ENCODE measurements at regions not wholly inside any gene's neighbourhood (a gene's known extent, or its start where the extent isn't known, plus 50 kb on each side); places are given as distances from the start of the nearest gene placed in this dataset.

GRCh38 chr22:49180683-49181024, 647.0 kb downstream of the BRD1 start:
- WGBS, 5 donors = 32 to 51% (median 40%) methylated on average over 7 of the region's 7 CpGs
- intact Hi-C loops (cut with DNase I; ENCODE audit: low total_unique reads) = no loop called here
- peaks cover 0 to 50% (median 0%) of the 10 kb centered on the region in 3 donors for H3K27me3 ChIP-seq

GRCh38 chr22:49179886-49180682, 647.6 kb downstream of the BRD1 start:
- Histone ChIP-seq H3K4me3 (no peak overlapping the region), H3K4me1 (no peaks in the 10 kb centered on the region), H3K27ac (no peak overlapping the region), H3K9me3 (no peaks in the 10 kb centered on the region), H3K27me3 (peaks cover 0 to 47% (median 0%) of the 10 kb centered on the region in 3 donors), H3K36me3 (no peaks in the 10 kb centered on the region)
- DNase-seq = no peak
- intact Hi-C loops (cut with DNase I; ENCODE audit: low total_unique reads) = no loop called here
- WGBS, 5 donors = 68 to 81% (median 72%) methylated on average over 18 to 19 of the region's 19 CpGs
- TF ChIP-seq POLR2AphosphoS5 (IDR thresholded peaks at IDR 0.05) (no peak), EP300 (IDR thresholded peaks at IDR 0.05) (no peak), POLR2A (IDR thresholded peaks at IDR 0.05) (no peak), CTCF (IDR thresholded peaks at IDR 0.05) (no peak)

More at GRCh38 chr22:49180683-49181024, 647.0 kb downstream of the BRD1 start:
- H3K4me3 ChIP-seq = no peak overlapping the region
- H3K4me1 ChIP-seq = no peaks in the 10 kb centered on the region
- H3K27ac ChIP-seq = no peak overlapping the region
- H3K36me3 ChIP-seq = no peaks in the 10 kb centered on the region
- no peaks in the 10 kb centered on the region for H3K9me3 ChIP-seq
- no peak for TF ChIP-seq POLR2AphosphoS5 (IDR thresholded peaks at IDR 0.05)
- no peak for TF ChIP-seq CTCF (IDR thresholded peaks at IDR 0.05)
- TF ChIP-seq POLR2A (IDR thresholded peaks at IDR 0.05) = no peak
- TF ChIP-seq EP300 (IDR thresholded peaks at IDR 0.05) = no peak
- DNase-seq = no peak

GRCh38 chr22:49179175-49179574, 648.5 kb downstream of the BRD1 start:
- intact Hi-C loops (cut with DNase I; ENCODE audit: low total_unique reads) = no loop called here
- DNase-seq = no peak
- WGBS, 5 donors = 82 to 88% (median 87%) methylated on average over 14 to 18 of the region's 18 CpGs

More at GRCh38 chr22:49179175-49179574, 648.5 kb downstream of the BRD1 start:
- H3K36me3 ChIP-seq = no peaks in the 10 kb centered on the region
- H3K4me1 ChIP-seq = no peaks in the 10 kb centered on the region
- H3K4me3 ChIP-seq = no peak overlapping the region
- TF ChIP-seq POLR2AphosphoS5 (IDR thresholded peaks at IDR 0.05) (no peak), CTCF (IDR thresholded peaks at IDR 0.05) (no peak), POLR2A (IDR thresholded peaks at IDR 0.05) (no peak), EP300 (IDR thresholded peaks at IDR 0.05) (no peak)
- H3K27me3 ChIP-seq = peaks cover 0 to 46% (median 0%) of the 10 kb centered on the region in 3 donors
- no peaks in the 10 kb centered on the region for H3K9me3 ChIP-seq
- H3K27ac ChIP-seq = no peak overlapping the region
